Mesothelial cell of epicardium (in vitro differentiated cells): ENCODE measurements at regions not wholly inside any gene's neighbourhood (a gene's known extent, or its start where the extent isn't known, plus 50 kb on each side); places are given as distances from the start of the nearest gene placed in this dataset.

Source experiments
- DNase-seq, 2 experiments: peaks; one replicate each; pipeline ENCODE4 v3.0.0; 2021; ENCODE audit warnings: low spot score in 2 of 2; ENCODE audit not compliant: unreplicated experiment in 2 of 2
- H3K27ac Mint-ChIP-seq: 2 replicates; pipeline ENCODE4 v1.8.0; 2021; ENCODE audit warnings: mixed read lengths
- H3K27me3 Mint-ChIP-seq: 2 replicates; pipeline ENCODE4 v1.8.0; 2021; ENCODE audit warnings: low read depth, mixed read lengths
- H3K36me3 Mint-ChIP-seq: 2 replicates; pipeline ENCODE4 v1.8.0; 2021; ENCODE audit warnings: mixed read lengths
- H3K4me1 Mint-ChIP-seq: 2 replicates; pipeline ENCODE4 v1.8.0; 2021; ENCODE audit warnings: mixed read lengths
- H3K4me3 Mint-ChIP-seq: 2 replicates; pipeline ENCODE4 v1.8.0; 2021; ENCODE audit warnings: mild to moderate bottlenecking, moderate library complexity, mixed read lengths
- H3K9me3 Mint-ChIP-seq: 2 replicates; pipeline ENCODE4 v1.8.0; 2021; ENCODE audit warnings: mixed read lengths
- TF ChIP-seq, protein P1 (sequence below): fragments of 200-600 bp; sonication (generic); IDR thresholded peaks from one replicate; pipeline ENCODE4 v1.5.0; 2021; ENCODE audit warnings: antibody characterized with exemption; ENCODE audit not compliant: unreplicated experiment

DNA sequence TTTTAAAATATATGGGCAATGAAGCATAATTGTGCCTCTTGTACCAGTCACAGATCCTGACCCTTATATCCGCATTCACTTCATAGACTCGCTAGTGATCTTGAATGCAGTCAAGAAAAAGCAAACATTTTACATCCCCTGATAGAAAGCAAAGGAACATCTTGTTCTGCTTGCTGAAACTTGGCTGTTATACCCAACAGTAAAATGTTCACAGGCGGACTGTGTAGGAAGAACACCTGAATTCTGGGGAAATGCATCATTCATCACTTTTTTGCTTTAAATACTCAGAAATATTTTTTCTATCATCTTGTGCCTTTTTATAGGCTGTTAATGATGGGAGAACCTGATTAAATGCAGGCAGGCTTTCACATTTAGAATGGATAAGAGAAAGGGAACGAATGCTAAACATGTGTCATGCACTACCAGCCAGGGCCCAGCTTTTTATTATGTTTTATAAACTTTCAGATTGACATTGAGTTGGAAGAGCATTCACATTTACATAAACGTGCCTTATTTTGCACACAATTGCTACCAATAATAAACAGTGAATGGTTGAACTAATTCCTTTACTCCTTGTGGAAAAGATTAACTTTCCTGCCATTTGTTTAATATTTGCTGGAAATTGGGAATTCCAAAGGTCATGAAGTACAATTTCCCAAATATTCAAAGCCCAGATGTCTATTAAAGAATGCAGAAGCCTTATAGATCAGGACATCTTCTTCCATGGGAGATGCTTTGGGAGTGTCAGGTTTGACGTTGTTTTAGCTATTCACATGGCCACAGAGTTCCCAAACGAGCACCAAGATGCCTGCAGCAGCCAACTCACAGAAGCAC lies 756.2 kb downstream of the TLE1 start:
- no peaks in the 10 kb centered on the region for H3K36me3 Mint-ChIP-seq
- no peaks in the 10 kb centered on the region for H3K27me3 Mint-ChIP-seq
- H3K4me1 Mint-ChIP-seq, result peaks cover 3% of the 10 kb centered on the region
- no peak overlapping the region for H3K27ac Mint-ChIP-seq
- H3K4me3 Mint-ChIP-seq, result no peak overlapping the region
- DNase-seq, result no peak
- TF ChIP-seq, protein P1, sequence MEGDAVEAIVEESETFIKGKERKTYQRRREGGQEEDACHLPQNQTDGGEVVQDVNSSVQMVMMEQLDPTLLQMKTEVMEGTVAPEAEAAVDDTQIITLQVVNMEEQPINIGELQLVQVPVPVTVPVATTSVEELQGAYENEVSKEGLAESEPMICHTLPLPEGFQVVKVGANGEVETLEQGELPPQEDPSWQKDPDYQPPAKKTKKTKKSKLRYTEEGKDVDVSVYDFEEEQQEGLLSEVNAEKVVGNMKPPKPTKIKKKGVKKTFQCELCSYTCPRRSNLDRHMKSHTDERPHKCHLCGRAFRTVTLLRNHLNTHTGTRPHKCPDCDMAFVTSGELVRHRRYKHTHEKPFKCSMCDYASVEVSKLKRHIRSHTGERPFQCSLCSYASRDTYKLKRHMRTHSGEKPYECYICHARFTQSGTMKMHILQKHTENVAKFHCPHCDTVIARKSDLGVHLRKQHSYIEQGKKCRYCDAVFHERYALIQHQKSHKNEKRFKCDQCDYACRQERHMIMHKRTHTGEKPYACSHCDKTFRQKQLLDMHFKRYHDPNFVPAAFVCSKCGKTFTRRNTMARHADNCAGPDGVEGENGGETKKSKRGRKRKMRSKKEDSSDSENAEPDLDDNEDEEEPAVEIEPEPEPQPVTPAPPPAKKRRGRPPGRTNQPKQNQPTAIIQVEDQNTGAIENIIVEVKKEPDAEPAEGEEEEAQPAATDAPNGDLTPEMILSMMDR, result no peak
- H3K9me3 Mint-ChIP-seq, result no peaks in the 10 kb centered on the region

DNA sequence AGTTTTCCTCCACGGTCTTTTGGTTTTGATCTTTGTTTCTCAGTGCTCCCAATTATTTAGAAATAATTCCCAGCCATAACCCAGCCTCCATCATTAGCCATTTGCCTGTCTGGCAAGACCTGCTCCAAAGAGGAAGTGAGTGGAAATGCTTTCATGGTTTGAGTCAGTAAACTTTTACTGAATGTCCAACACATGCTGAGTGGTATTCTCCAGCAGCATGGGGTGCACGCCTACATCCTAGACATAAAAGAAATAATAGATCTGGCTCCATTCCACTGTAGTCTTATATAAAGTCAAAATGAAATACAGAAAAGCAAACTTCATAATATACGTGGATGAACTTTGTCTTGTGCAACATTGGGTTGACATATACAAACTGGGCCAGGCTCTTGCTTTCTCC lies 757.2 kb downstream of the TLE1 start:
- Mint-ChIP-seq H3K4me1 (no peaks in the 10 kb centered on the region), H3K4me3 (no peak overlapping the region), H3K27ac (no peak overlapping the region), H3K27me3 (no peaks in the 10 kb centered on the region), H3K36me3 (no peaks in the 10 kb centered on the region), H3K9me3 (peaks cover 3% of the 10 kb centered on the region)
- no peak for DNase-seq
- TF ChIP-seq, protein P1, result no peak

DNA sequence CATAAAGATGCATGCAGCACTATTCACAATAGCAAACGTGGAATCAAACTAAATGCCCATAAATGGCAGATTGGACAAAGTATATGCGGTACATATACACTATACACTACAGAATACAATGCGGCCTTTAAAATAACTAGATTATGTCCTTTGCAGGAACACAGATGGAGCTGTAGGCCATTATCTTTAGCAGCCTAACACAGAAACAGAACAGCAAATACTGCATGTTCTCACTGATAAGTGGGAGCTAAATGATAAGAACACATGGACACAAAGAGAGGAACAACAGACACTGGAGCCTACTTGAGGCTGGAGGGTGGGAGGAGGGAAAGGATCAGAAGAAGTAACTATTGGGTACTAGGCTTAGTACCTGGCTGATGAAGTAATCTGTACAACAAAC lies 758.2 kb downstream of the TLE1 start:
- no peak for DNase-seq
- no peaks in the 10 kb centered on the region for H3K36me3 Mint-ChIP-seq
- no peaks in the 10 kb centered on the region for H3K4me1 Mint-ChIP-seq
- TF ChIP-seq, protein P1, result no peak
- H3K27ac Mint-ChIP-seq, result no peak overlapping the region
- no peak overlapping the region for H3K4me3 Mint-ChIP-seq
- peaks cover 3% of the 10 kb centered on the region for H3K9me3 Mint-ChIP-seq
- no peaks in the 10 kb centered on the region for H3K27me3 Mint-ChIP-seq

DNA sequence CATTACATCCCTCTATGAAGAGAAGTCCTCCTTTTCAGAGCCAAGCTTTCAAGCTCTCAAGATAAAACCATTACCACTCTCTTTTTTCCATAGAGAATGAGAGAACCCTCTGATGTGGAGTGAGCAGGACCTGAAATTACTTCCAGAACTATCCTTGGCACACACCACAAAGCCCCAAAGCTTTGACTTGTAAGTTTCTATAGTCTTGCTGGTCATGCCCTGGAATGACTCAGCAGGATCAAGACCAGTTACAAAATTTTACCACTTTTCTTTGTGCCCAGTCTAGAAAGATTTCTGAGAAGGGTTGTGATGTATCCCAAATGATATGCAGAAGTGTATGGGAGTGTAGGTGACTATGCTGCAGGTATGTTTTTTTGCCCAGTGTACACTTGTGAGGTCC lies 760.6 kb downstream of the TLE1 start:
- Mint-ChIP-seq H3K27me3 (no peaks in the 10 kb centered on the region), H3K36me3 (no peaks in the 10 kb centered on the region), H3K27ac (no peak overlapping the region), H3K4me3 (no peak overlapping the region), H3K9me3 (peaks cover 3% of the 10 kb centered on the region), H3K4me1 (no peaks in the 10 kb centered on the region)
- TF ChIP-seq, protein P1, result no peak
- no peak for DNase-seq

DNA sequence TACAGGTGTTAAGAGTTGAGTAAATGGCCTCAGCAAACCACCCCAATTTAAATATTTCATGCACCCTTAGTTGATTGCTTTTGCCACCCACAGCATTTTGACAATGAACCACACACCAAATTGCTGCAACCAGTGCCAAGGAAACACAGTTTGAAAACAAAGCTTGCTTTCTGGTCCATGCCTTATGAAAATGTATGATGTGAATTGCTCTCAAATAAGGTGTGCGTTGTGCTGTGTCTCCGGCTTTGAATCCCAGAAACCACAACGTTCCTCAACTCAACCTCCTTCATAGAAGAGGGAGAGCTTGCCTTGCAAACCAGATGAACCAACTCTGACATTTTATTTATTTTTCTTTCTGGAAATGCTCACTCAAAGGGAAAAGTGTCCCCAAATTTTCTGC lies 762.7 kb downstream of the TLE1 start:
- no peaks in the 10 kb centered on the region for H3K27me3 Mint-ChIP-seq
- TF ChIP-seq, protein P1, result no peak
- no peak overlapping the region for H3K27ac Mint-ChIP-seq
- peaks cover 3% of the 10 kb centered on the region for H3K9me3 Mint-ChIP-seq
- no peaks in the 10 kb centered on the region for H3K36me3 Mint-ChIP-seq
- no peak overlapping the region for H3K4me3 Mint-ChIP-seq
- no peak for DNase-seq
- no peaks in the 10 kb centered on the region for H3K4me1 Mint-ChIP-seq
